ENCODE measurements at regions not wholly inside any gene's neighbourhood (a gene's known extent, or its start where the extent isn't known, plus 50 kb on each side); places are given as distances from the start of the nearest gene placed in this dataset.

DNA sequence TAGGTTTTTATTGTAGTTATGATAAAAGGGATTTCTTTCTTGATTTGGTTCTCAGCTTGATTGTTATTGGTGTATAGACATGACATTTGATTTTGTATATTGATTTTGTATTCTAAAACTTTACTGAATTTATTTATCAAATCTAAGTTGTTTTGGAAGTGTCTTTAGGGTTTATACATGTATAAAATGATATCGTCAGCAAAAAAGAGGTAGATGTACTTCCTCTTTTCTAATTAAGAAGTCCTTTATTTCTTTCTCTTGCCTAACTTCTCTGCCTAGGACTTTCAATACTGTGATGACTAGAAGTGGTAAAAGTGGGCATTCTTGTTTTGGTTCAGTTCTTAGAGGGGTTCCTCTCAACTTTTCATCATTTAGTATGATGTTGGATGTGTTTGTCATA lies 487.3 kb upstream of the KIF2B start:
- TF ChIP-seq CTCF (optimal IDR thresholded peaks at IDR 0.05 in 1 of 3, IDR thresholded peaks at IDR 0.05 in 1 of 3, conservative IDR thresholded peaks at IDR 0.05 in 1 of 3; ENCODE audit: extremely low read depth in 1 of 3, insufficient read depth in 2 of 3, low read length in 3 of 3): no peak
- no peak for TF ChIP-seq EZH2 (IDR thresholded peaks at IDR 0.05; ENCODE audit: low read length)
- DNase-seq (ENCODE audit: low read depth, low spot score) (no peak), FAIRE-seq (no peak)
- H3K4me1 ChIP-seq (ENCODE audit: control insufficient read depth, extremely low read depth, insufficient read depth, low read length): peaks cover 6% of the 10 kb centered on the region
- no peaks in the 10 kb centered on the region for H3K9me3 ChIP-seq (ENCODE audit: control insufficient read depth, low read depth, low read length)
- H3K4me3 ChIP-seq (ENCODE audit: control insufficient read depth in 2 of 3, extremely low read depth in 1 of 3, insufficient read depth in 2 of 3, low read depth in 1 of 3, low read length in 3 of 3): no peak overlapping the region
- H3K4me2 ChIP-seq (ENCODE audit: control insufficient read depth, extremely low read depth, insufficient read depth, low read depth, low read length): no peak overlapping the region
- H3K27ac ChIP-seq (ENCODE audit: control insufficient read depth, insufficient read depth, low read length): no peak overlapping the region
- no peak overlapping the region for H3K9ac ChIP-seq (ENCODE audit: control insufficient read depth, extremely low read depth, insufficient read depth, low read length)
- dilution Hi-C loops (cut with MboI; ENCODE audit: extremely low pct_ligation_motif_present, low sequenced_read_pairs): no loop called here
- H3K36me3 ChIP-seq (ENCODE audit: control insufficient read depth in 2 of 2, extremely low read depth in 1 of 2, insufficient read depth in 2 of 2, low read length in 2 of 2): no peaks in the 10 kb centered on the region
- no peaks in the 10 kb centered on the region for H3K79me2 ChIP-seq (ENCODE audit: control insufficient read depth, insufficient read depth, low read length)
- H4K20me1 ChIP-seq (ENCODE audit: control insufficient read depth, extremely low read depth, insufficient read depth, low read length): no peaks in the 10 kb centered on the region
- H2AFZ ChIP-seq (ENCODE audit: control insufficient read depth, low read length): no peak overlapping the region
- no peaks in the 10 kb centered on the region for H3K27me3 ChIP-seq (ENCODE audit: control insufficient read depth, extremely low read depth, insufficient read depth, low read length)
- no peaks in the 10 kb centered on the region for H3K9me1 ChIP-seq (ENCODE audit: control insufficient read depth, extremely low read depth, insufficient read depth, low read length)

DNA sequence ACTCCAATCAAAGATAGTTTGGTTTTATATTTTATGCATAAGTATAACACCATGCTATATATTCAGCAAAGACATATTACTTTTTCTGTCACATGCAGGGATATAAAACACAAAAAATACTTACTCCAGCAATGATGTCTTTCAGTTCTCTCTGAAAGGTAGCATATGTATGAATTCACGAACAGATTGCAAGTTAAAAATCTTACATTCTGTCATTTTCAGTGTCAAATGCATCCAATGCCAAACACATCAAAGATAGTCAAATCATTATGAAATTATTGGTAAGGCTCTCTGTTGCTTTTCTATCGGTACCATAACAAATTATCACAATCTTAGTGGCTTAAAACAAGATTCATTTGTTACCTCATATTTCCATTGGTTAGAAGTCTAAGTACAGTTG lies 492.0 kb upstream of the KIF2B start:
- Histone ChIP-seq H3K9me3 (ENCODE audit: control insufficient read depth, low read depth, low read length) (no peaks in the 10 kb centered on the region), H3K79me2 (ENCODE audit: control insufficient read depth, insufficient read depth, low read length) (no peaks in the 10 kb centered on the region), H3K4me2 (ENCODE audit: control insufficient read depth, extremely low read depth, insufficient read depth, low read depth, low read length) (no peak overlapping the region), H3K27ac (ENCODE audit: control insufficient read depth, insufficient read depth, low read length) (no peak overlapping the region), H4K20me1 (ENCODE audit: control insufficient read depth, extremely low read depth, insufficient read depth, low read length) (no peaks in the 10 kb centered on the region), H3K4me1 (ENCODE audit: control insufficient read depth, extremely low read depth, insufficient read depth, low read length) (no peaks in the 10 kb centered on the region), H3K9ac (ENCODE audit: control insufficient read depth, extremely low read depth, insufficient read depth, low read length) (no peak overlapping the region), H3K36me3 (ENCODE audit: control insufficient read depth in 2 of 2, extremely low read depth in 1 of 2, insufficient read depth in 2 of 2, low read length in 2 of 2) (no peaks in the 10 kb centered on the region), H3K9me1 (ENCODE audit: control insufficient read depth, extremely low read depth, insufficient read depth, low read length) (no peaks in the 10 kb centered on the region), H3K4me3 (ENCODE audit: control insufficient read depth in 2 of 3, extremely low read depth in 1 of 3, insufficient read depth in 2 of 3, low read depth in 1 of 3, low read length in 3 of 3) (no peak overlapping the region), H2AFZ (ENCODE audit: control insufficient read depth, low read length) (no peak overlapping the region), H3K27me3 (ENCODE audit: control insufficient read depth, extremely low read depth, insufficient read depth, low read length) (no peaks in the 10 kb centered on the region)
- dilution Hi-C loops (cut with MboI; ENCODE audit: extremely low pct_ligation_motif_present, low sequenced_read_pairs): no loop called here
- DNase-seq (ENCODE audit: low read depth, low spot score) (no peak), FAIRE-seq (no peak)
- TF ChIP-seq CTCF (optimal IDR thresholded peaks at IDR 0.05 in 1 of 3, IDR thresholded peaks at IDR 0.05 in 1 of 3, conservative IDR thresholded peaks at IDR 0.05 in 1 of 3; ENCODE audit: extremely low read depth in 1 of 3, insufficient read depth in 2 of 3, low read length in 3 of 3): no peak
